ENCODE measurements at regions not wholly inside any gene's neighbourhood (a gene's known extent, or its start where the extent isn't known, plus 50 kb on each side); places are given as distances from the start of the nearest gene placed in this dataset.
"Not testable (repeated sequence)": the region's sequence is repeated elsewhere in the genome, so short reads cannot be mapped to it uniquely, and the experiment has no call there.

DNA sequence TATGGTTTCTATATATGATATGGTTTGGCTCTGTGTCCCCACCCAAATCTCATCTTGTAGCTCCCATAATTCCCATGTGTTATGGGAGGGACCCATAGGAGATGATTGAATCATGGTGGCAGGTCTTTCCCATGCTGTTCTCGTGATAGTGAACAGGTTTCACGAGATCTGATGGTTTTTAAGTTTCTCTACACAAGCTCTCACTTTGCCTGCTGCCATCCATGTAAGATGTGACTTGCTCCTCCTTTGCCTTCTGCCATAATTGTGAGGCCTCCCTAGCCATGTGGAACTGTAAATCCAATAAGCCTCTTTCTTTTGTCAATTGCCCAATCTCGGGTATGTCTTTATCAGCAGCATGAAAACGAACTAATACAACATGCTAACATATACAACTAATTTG, 252.2 kb upstream of the NRIP1 start:
- not testable (repeated sequence) for H3K27me3 ChIP-seq (ENCODE audit: insufficient read depth); ATAC-seq; H3K9me3 Mint-ChIP-seq; H3K4me2 ChIP-seq; H4K20me1 ChIP-seq (replicated peaks; ENCODE audit: insufficient read depth); H3F3A ChIP-seq (replicated peaks; ENCODE audit: low read depth); H3K4me3 ChIP-seq; H3K27me3 Mint-ChIP-seq (ENCODE audit: insufficient read depth, low read depth, poor library complexity); H3K36me3 ChIP-seq (ENCODE audit: insufficient read depth); DNase-seq (ENCODE audit: low spot score); H3K27ac Mint-ChIP-seq; H3K79me2 ChIP-seq (replicated peaks; ENCODE audit: insufficient read depth); H3K4me3 Mint-ChIP-seq; H3K9me2 ChIP-seq (ENCODE audit: insufficient read depth); H3K4me1 ChIP-seq (ENCODE audit: insufficient read depth); H2AFZ ChIP-seq; H3K27ac ChIP-seq (ENCODE audit: low read depth); H3K4me1 Mint-ChIP-seq; H3K36me3 Mint-ChIP-seq (ENCODE audit: low read depth)

DNA sequence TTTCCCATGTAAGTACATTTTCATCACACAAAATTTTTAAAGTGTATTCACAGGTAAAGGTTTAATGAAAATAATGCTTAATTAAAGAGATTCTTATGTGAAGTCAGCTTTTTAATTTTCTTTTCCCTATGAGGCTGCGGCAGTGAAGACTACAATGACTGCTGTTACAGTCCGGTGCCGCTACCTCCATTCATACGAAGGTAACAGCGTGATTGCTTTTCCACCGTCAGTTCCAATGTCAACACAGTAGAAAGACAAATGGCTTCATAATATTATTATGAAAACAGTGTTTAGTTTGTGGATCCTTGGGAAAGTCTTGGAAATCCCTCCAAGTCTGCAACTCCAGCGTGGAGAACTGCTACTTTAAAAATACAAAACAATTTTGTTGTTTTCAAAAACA, 254.9 kb upstream of the NRIP1 start:
- no peak for TF ChIP-seq JUNB (IDR thresholded peaks at IDR 0.05; ENCODE audit: unreplicated experiment)
- Histone ChIP-seq H3K27ac (ENCODE audit: low read depth) (no peak overlapping the region), H3K4me2 (no peak overlapping the region), H3K79me2 (replicated peaks; ENCODE audit: insufficient read depth) (no peaks in the 10 kb centered on the region), H3K9me2 (ENCODE audit: insufficient read depth) (no peaks in the 10 kb centered on the region), H3K4me3 (no peak overlapping the region), H3F3A (replicated peaks; ENCODE audit: low read depth) (no peaks in the 10 kb centered on the region), H3K36me3 (ENCODE audit: insufficient read depth) (no peaks in the 10 kb centered on the region), H4K20me1 (replicated peaks; ENCODE audit: insufficient read depth) (no peaks in the 10 kb centered on the region), H2AFZ (no peak overlapping the region), H3K4me1 (ENCODE audit: insufficient read depth) (no peaks in the 10 kb centered on the region), H3K27me3 (ENCODE audit: insufficient read depth) (no peaks in the 10 kb centered on the region)
- H3K4me1 Mint-ChIP-seq = no peaks in the 10 kb centered on the region
- DNase-seq (ENCODE audit: low spot score) = no peak
- no peak overlapping the region for H3K27ac Mint-ChIP-seq
- H3K27me3 Mint-ChIP-seq (ENCODE audit: insufficient read depth, low read depth, poor library complexity) = no peaks in the 10 kb centered on the region
- no peak overlapping the region for H3K4me3 Mint-ChIP-seq
- peaks cover 4% of the 10 kb centered on the region; the same call in 2 of the 3 replicates for H3K36me3 Mint-ChIP-seq (ENCODE audit: low read depth)
- no peak for ATAC-seq
- peaks cover 7% of the 10 kb centered on the region; the same call in 2 of the 3 replicates for H3K9me3 Mint-ChIP-seq

DNA sequence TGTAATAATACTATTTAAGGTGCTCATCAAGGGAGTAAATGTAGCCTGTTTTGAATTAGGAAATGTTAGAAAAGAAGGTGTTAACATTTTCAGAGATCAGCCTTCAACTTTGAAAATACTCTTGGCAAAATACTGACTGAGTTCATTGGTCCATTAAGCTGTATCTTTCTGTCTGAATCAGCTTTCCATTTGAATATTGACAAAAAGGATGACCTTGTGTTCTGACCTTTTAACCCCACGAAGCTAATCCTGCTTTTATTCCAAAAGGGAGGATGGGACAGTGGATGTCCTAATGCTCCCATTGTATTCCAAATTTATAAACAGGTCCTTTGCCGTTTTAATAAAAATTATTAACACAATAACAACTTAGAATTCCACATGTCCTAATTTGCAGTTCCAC, 259.7 kb upstream of the NRIP1 start:
- no peak overlapping the region for H2AFZ ChIP-seq
- no peak overlapping the region for H3K27ac Mint-ChIP-seq
- no peaks in the 10 kb centered on the region for H3K4me1 ChIP-seq (ENCODE audit: insufficient read depth)
- DNase-seq (ENCODE audit: low spot score) (no peak), ATAC-seq (no peak)
- H3K27me3 Mint-ChIP-seq (ENCODE audit: insufficient read depth, low read depth, poor library complexity) = no peaks in the 10 kb centered on the region
- no peaks in the 10 kb centered on the region for H3K4me1 Mint-ChIP-seq
- H3K36me3 ChIP-seq (ENCODE audit: insufficient read depth) = no peaks in the 10 kb centered on the region
- H3K27me3 ChIP-seq (ENCODE audit: insufficient read depth) = no peaks in the 10 kb centered on the region
- H3K4me3 Mint-ChIP-seq = no peak overlapping the region
- no peaks in the 10 kb centered on the region for H4K20me1 ChIP-seq (replicated peaks; ENCODE audit: insufficient read depth)
- peaks cover 8% of the 10 kb centered on the region; the same call in 1 of the 3 replicates for H3K36me3 Mint-ChIP-seq (ENCODE audit: low read depth)
- H3K9me2 ChIP-seq (ENCODE audit: insufficient read depth) = no peaks in the 10 kb centered on the region
- H3F3A ChIP-seq (replicated peaks; ENCODE audit: low read depth) = no peaks in the 10 kb centered on the region
- H3K4me2 ChIP-seq = no peak overlapping the region
- no peak overlapping the region for H3K4me3 ChIP-seq
- no peak overlapping the region for H3K27ac ChIP-seq (ENCODE audit: low read depth)
- peaks cover 16% of the 10 kb centered on the region; the same call in 2 of the 3 replicates for H3K9me3 Mint-ChIP-seq
- no peaks in the 10 kb centered on the region for H3K79me2 ChIP-seq (replicated peaks; ENCODE audit: insufficient read depth)
- TF ChIP-seq POLR2AphosphoS5 (IDR thresholded peaks at IDR 0.05; ENCODE audit: low read depth) (no peak), JUNB (IDR thresholded peaks at IDR 0.05; ENCODE audit: unreplicated experiment) (no peak), ZNF331 (CRISPR knock-in tag; IDR thresholded peaks at IDR 0.05; ENCODE audit: low read depth) (no peak)
- TF ChIP-seq, protein P1, sequence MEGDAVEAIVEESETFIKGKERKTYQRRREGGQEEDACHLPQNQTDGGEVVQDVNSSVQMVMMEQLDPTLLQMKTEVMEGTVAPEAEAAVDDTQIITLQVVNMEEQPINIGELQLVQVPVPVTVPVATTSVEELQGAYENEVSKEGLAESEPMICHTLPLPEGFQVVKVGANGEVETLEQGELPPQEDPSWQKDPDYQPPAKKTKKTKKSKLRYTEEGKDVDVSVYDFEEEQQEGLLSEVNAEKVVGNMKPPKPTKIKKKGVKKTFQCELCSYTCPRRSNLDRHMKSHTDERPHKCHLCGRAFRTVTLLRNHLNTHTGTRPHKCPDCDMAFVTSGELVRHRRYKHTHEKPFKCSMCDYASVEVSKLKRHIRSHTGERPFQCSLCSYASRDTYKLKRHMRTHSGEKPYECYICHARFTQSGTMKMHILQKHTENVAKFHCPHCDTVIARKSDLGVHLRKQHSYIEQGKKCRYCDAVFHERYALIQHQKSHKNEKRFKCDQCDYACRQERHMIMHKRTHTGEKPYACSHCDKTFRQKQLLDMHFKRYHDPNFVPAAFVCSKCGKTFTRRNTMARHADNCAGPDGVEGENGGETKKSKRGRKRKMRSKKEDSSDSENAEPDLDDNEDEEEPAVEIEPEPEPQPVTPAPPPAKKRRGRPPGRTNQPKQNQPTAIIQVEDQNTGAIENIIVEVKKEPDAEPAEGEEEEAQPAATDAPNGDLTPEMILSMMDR (conservative IDR thresholded peaks at IDR 0.05; ENCODE audit: low read depth in 2 of 2) = no peak
- TF ChIP-seq, protein P2, sequence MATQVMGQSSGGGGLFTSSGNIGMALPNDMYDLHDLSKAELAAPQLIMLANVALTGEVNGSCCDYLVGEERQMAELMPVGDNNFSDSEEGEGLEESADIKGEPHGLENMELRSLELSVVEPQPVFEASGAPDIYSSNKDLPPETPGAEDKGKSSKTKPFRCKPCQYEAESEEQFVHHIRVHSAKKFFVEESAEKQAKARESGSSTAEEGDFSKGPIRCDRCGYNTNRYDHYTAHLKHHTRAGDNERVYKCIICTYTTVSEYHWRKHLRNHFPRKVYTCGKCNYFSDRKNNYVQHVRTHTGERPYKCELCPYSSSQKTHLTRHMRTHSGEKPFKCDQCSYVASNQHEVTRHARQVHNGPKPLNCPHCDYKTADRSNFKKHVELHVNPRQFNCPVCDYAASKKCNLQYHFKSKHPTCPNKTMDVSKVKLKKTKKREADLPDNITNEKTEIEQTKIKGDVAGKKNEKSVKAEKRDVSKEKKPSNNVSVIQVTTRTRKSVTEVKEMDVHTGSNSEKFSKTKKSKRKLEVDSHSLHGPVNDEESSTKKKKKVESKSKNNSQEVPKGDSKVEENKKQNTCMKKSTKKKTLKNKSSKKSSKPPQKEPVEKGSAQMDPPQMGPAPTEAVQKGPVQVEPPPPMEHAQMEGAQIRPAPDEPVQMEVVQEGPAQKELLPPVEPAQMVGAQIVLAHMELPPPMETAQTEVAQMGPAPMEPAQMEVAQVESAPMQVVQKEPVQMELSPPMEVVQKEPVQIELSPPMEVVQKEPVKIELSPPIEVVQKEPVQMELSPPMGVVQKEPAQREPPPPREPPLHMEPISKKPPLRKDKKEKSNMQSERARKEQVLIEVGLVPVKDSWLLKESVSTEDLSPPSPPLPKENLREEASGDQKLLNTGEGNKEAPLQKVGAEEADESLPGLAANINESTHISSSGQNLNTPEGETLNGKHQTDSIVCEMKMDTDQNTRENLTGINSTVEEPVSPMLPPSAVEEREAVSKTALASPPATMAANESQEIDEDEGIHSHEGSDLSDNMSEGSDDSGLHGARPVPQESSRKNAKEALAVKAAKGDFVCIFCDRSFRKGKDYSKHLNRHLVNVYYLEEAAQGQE (IDR thresholded peaks at IDR 0.05; ENCODE audit: unreplicated experiment) = no peak
- TF ChIP-seq, protein P3, sequence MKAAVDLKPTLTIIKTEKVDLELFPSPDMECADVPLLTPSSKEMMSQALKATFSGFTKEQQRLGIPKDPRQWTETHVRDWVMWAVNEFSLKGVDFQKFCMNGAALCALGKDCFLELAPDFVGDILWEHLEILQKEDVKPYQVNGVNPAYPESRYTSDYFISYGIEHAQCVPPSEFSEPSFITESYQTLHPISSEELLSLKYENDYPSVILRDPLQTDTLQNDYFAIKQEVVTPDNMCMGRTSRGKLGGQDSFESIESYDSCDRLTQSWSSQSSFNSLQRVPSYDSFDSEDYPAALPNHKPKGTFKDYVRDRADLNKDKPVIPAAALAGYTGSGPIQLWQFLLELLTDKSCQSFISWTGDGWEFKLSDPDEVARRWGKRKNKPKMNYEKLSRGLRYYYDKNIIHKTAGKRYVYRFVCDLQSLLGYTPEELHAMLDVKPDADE (IDR thresholded peaks at IDR 0.05) = no peak

Data from GM23338 (cell line).